GM20000 (cell line): ENCODE measurements at regions not wholly inside any gene's neighbourhood (a gene's known extent, or its start where the extent isn't known, plus 50 kb on each side); places are given as distances from the start of the nearest gene placed in this dataset.

Experiments used
- DNase-seq: peaks from one replicate; pipeline ENCODE4 v3.0.0; 2012; ENCODE audit warnings: low spot score
- CTCF ChIP-seq: IDR thresholded peaks from 2 replicates; pipeline ENCODE4 v1.5.1; 2012; ENCODE audit warnings: mild to moderate bottlenecking, control low read depth; ENCODE audit errors: extremely low read depth, missing control alignments

- DNase-seq: no peak
- TF ChIP-seq CTCF: no peak
Observed at GRCh38 chr4:66852843-66853242, 692.5 kb downstream of the CENPC start.

- no peak for TF ChIP-seq CTCF
- no peak for DNase-seq
Observed at GRCh38 chr4:66849596-66849995, 695.7 kb downstream of the CENPC start.

- no peak for TF ChIP-seq CTCF
- DNase-seq: no peak
Observed at GRCh38 chr4:66842724-66843088, 702.6 kb downstream of the CENPC start.

- TF ChIP-seq CTCF: no peak
- DNase-seq: no peak
Observed at GRCh38 chr4:66842026-66842723, 703.1 kb downstream of the CENPC start.

- no peak for TF ChIP-seq CTCF
- no peak for DNase-seq
Observed at GRCh38 chr4:66840178-66840577, 705.1 kb downstream of the CENPC start.

- TF ChIP-seq CTCF: no peak
- no peak for DNase-seq
Observed at GRCh38 chr4:66837279-66837922, 707.9 kb downstream of the CENPC start.

GRCh38 chr4:66829310-66829709, 716.0 kb downstream of the CENPC start:
- TF ChIP-seq CTCF: no peak
- no peak for DNase-seq
